ENCODE measurements at regions not wholly inside any gene's neighbourhood (a gene's known extent, or its start where the extent isn't known, plus 50 kb on each side); places are given as distances from the start of the nearest gene placed in this dataset.
A peak's percentile ranks its signal among the peaks of the same experiment; 100 is the strongest.

- ChIA-PET CTCF (ENCODE audit: low intra/inter-chr PET ratio, low total read pairs) (no interaction called here), POLR2A (no interaction called here)
- Histone ChIP-seq H2AFZ (ENCODE audit: low read length) (no peak overlapping the region), H3K36me3 (replicated peaks in 1 of 2; ENCODE audit: control insufficient read depth in 1 of 2, insufficient read depth in 2 of 2, low read length in 2 of 2) (no peaks in the 10 kb centered on the region), H3K4me2 (ENCODE audit: low read depth, low read length) (no peak overlapping the region), H3K4me3 (replicated peaks in 1 of 3; ENCODE audit: insufficient read depth in 1 of 3, low read depth in 2 of 3, low read length in 3 of 3) (no peak overlapping the region), H3K27me3 (ENCODE audit: control insufficient read depth in 1 of 2, insufficient read depth in 2 of 2, low read length in 2 of 2) (peaks cover 0 to 3% of the 10 kb centered on the region in 2 experiments; a peak in 2 of 5 replicates), H3K79me2 (ENCODE audit: insufficient read depth, low read length) (no peaks in the 10 kb centered on the region), H3K9ac (ENCODE audit: insufficient read depth, low read depth, low read length) (no peak overlapping the region), H3K9me3 (ENCODE audit: low read length) (peaks cover 19% of the 10 kb centered on the region), H3K27ac (ENCODE audit: extremely low read length, insufficient read depth, low read length) (no peak overlapping the region), H3K4me1 (ENCODE audit: insufficient read depth, low read length) (no peaks in the 10 kb centered on the region), H4K20me1 (ENCODE audit: insufficient read depth, low read length) (no peaks in the 10 kb centered on the region)
- intact Hi-C loops (cut with micrococcal nuclease; ENCODE audit: unreplicated experiment) = no loop called here
- 8% methylated on average over 3 of the region's 3 CpGs for WGBS (ENCODE audit: low lambda C conversion rate)
- DNase-seq (ENCODE audit: low spot score) (no peak), ATAC-seq (no peak), FAIRE-seq (no peak)
- in situ Hi-C loops (cut with HindIII; ENCODE audit: extremely low pct_ligation_motif_present, low pct_unique_long_range_greater_than_20kb) = no loop called here
- TF ChIP-seq ZNF503 (CRISPR knock-in tag; IDR thresholded peaks at IDR 0.05) (no peak), ZNF564 (CRISPR knock-in tag; IDR thresholded peaks at IDR 0.05) (peak; percentile 47; the same call in 1 of the 2 replicates)
- BruUV-seq (replicated peaks) = no TSS peak
Observed at GRCh38 chr4:183789657-183790056, 115.5 kb upstream of the STOX2 start.

GRCh38 chr4:183790661-183791060, 114.4 kb upstream of the STOX2 start:
- Histone ChIP-seq H2AFZ (ENCODE audit: low read length) (no peak overlapping the region), H4K20me1 (ENCODE audit: insufficient read depth, low read length) (no peaks in the 10 kb centered on the region), H3K36me3 (replicated peaks in 1 of 2; ENCODE audit: control insufficient read depth in 1 of 2, insufficient read depth in 2 of 2, low read length in 2 of 2) (no peaks in the 10 kb centered on the region), H3K79me2 (ENCODE audit: insufficient read depth, low read length) (no peaks in the 10 kb centered on the region), H3K9ac (ENCODE audit: insufficient read depth, low read depth, low read length) (no peak overlapping the region), H3K27me3 (ENCODE audit: control insufficient read depth in 1 of 2, insufficient read depth in 2 of 2, low read length in 2 of 2) (peaks cover 0 to 5% of the 10 kb centered on the region in 2 experiments; a peak in 2 of 5 replicates), H3K27ac (ENCODE audit: extremely low read length, insufficient read depth, low read length) (no peak overlapping the region), H3K4me1 (ENCODE audit: insufficient read depth, low read length) (no peaks in the 10 kb centered on the region), H3K9me3 (ENCODE audit: low read length) (peaks cover 22% of the 10 kb centered on the region), H3K4me3 (replicated peaks in 1 of 3; ENCODE audit: insufficient read depth in 1 of 3, low read depth in 2 of 3, low read length in 3 of 3) (no peak overlapping the region), H3K4me2 (ENCODE audit: low read depth, low read length) (no peak overlapping the region)
- in situ Hi-C loops (cut with HindIII; ENCODE audit: extremely low pct_ligation_motif_present, low pct_unique_long_range_greater_than_20kb) = no loop called here
- 41% methylated on average over 4 of the region's 4 CpGs for WGBS (ENCODE audit: low lambda C conversion rate)
- no peak for FAIRE-seq
- POLR2A ChIA-PET = no interaction called here
- intact Hi-C loops (cut with micrococcal nuclease; ENCODE audit: unreplicated experiment) = no loop called here
- no peak for DNase-seq (ENCODE audit: low spot score)
- BruUV-seq (replicated peaks) = no TSS peak
- CTCF ChIA-PET (ENCODE audit: low intra/inter-chr PET ratio, low total read pairs) = no interaction called here
- no peak for ATAC-seq
- TF ChIP-seq MAFK (conservative IDR thresholded peaks at IDR 0.05 in 1 of 2, IDR thresholded peaks at IDR 0.05 in 1 of 2; ENCODE audit: low read length in 2 of 2) = 0 out of 4 replicates have a peak, but pooled peaks of 1 of the 2 experiments have one; percentile 9
- TF ChIP-seq ZNF382 (CRISPR knock-in tag; IDR thresholded peaks at IDR 0.05; ENCODE audit: borderline replicate concordance) = no peak

All from HepG2 (cell line).